ENCODE measurements at regions not wholly inside any gene's neighbourhood (a gene's known extent, or its start where the extent isn't known, plus 50 kb on each side); places are given as distances from the start of the nearest gene placed in this dataset.

DNA sequence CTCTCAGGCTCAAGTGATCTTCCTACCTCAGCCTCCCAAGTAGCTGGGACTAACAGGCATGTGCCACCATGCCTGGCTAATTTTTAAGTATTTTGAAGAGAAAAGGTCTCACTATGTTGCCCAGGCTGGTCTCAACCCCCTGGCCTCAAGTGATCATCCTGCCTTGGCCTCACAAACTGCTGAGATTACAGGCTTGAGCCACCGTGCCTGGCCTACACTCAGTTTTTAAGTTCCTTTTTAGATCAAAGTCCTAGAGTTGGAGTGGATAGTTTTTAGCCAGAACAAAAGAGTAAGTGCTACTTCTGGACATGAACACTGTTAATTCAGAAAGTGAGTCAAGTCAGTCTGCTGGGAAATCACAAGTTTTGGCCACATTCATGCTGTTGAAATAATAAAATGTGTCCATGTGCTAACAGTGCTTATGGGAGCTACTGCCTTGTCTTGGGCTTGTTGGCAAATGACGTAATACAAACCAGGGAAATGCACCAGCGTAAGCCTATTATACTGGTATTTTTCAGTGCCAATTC, 84.2 kb downstream of the NDUFS5 start:
- ChIA-PET CTCF (interaction anchor here (1.6 kb wide), 1 partner anchor 22 kb away, joined by 5 read pairs; no protein-coding TSS in a partner anchor), POLR2A (ENCODE audit: low non-redundant PET) (no interaction called here)
- H3K4me1 ChIP-seq (ENCODE audit: insufficient read depth, low read length, poor library complexity, severe bottlenecking): peaks cover 49% of the 10 kb centered on the region
- H3K36me3 ChIP-seq (ENCODE audit: insufficient read depth, low read length, poor library complexity, severe bottlenecking): no peaks in the 10 kb centered on the region
- DNase-seq (ENCODE audit: low spot score): peak; percentile 77
- no TSS peak for BruUV-seq (replicated peaks)
- H3K27me3 ChIP-seq (replicated peaks; ENCODE audit: insufficient read depth, low read depth, low read length, poor library complexity): no peaks in the 10 kb centered on the region
- H3K9me3 ChIP-seq (ENCODE audit: low read depth, low read length, poor library complexity, severe bottlenecking): no peaks in the 10 kb centered on the region
- peak overlapping the region; percentile 63 for H3K27ac ChIP-seq (ENCODE audit: low read depth, low read length, poor library complexity, severe bottlenecking)
- intact Hi-C loops (cut with micrococcal nuclease; ENCODE audit: unreplicated experiment): no loop called here
- TF ChIP-seq, protein P1, sequence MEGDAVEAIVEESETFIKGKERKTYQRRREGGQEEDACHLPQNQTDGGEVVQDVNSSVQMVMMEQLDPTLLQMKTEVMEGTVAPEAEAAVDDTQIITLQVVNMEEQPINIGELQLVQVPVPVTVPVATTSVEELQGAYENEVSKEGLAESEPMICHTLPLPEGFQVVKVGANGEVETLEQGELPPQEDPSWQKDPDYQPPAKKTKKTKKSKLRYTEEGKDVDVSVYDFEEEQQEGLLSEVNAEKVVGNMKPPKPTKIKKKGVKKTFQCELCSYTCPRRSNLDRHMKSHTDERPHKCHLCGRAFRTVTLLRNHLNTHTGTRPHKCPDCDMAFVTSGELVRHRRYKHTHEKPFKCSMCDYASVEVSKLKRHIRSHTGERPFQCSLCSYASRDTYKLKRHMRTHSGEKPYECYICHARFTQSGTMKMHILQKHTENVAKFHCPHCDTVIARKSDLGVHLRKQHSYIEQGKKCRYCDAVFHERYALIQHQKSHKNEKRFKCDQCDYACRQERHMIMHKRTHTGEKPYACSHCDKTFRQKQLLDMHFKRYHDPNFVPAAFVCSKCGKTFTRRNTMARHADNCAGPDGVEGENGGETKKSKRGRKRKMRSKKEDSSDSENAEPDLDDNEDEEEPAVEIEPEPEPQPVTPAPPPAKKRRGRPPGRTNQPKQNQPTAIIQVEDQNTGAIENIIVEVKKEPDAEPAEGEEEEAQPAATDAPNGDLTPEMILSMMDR (conservative IDR thresholded peaks at IDR 0.05; ENCODE audit: low read depth, low read length): no peak
- TF ChIP-seq EZH2 (IDR thresholded peaks at IDR 0.05; ENCODE audit: borderline replicate concordance, low read depth, low read length, poor library complexity, severe bottlenecking): no peak
- H3K4me3 ChIP-seq (ENCODE audit: low read depth, low read length, poor library complexity, severe bottlenecking): no peak overlapping the region

DNA sequence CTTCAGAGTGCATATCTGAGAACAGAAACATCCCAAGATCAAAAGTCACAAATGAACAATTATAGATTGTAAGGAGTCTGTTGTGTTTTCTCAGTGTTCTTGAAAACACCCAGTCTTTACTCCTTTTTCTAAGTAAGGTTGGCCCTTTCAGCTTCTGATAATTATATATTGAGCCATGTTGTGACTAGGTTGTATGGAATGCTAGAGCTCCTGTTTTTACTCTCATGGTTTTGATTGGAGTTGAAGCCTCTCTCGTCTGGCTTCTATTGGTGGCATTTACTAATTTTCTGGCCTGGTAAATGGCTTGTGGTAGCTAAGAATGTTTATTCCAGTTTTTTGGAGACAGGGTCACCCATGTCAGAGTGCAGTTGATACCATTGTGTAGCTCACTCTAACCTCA, 84.7 kb downstream of the NDUFS5 start:
- peak overlapping the region; percentile 63 for H3K27ac ChIP-seq (ENCODE audit: low read depth, low read length, poor library complexity, severe bottlenecking)
- H3K4me1 ChIP-seq (ENCODE audit: insufficient read depth, low read length, poor library complexity, severe bottlenecking): peaks cover 49% of the 10 kb centered on the region
- no peaks in the 10 kb centered on the region for H3K27me3 ChIP-seq (replicated peaks; ENCODE audit: insufficient read depth, low read depth, low read length, poor library complexity)
- no peak for DNase-seq (ENCODE audit: low spot score)
- H3K9me3 ChIP-seq (ENCODE audit: low read depth, low read length, poor library complexity, severe bottlenecking): no peaks in the 10 kb centered on the region
- H3K36me3 ChIP-seq (ENCODE audit: insufficient read depth, low read length, poor library complexity, severe bottlenecking): no peaks in the 10 kb centered on the region
- POLR2A ChIA-PET (ENCODE audit: low non-redundant PET): no interaction called here
- intact Hi-C loops (cut with micrococcal nuclease; ENCODE audit: unreplicated experiment): no loop called here
- CTCF ChIA-PET: interaction anchor here (1.6 kb wide), 1 partner anchor 22 kb away, joined by 5 read pairs; no protein-coding TSS in a partner anchor
- no peak overlapping the region for H3K4me3 ChIP-seq (ENCODE audit: low read depth, low read length, poor library complexity, severe bottlenecking)
- TF ChIP-seq, protein P1 (conservative IDR thresholded peaks at IDR 0.05; ENCODE audit: low read depth, low read length): no peak
- no peak for TF ChIP-seq EZH2 (IDR thresholded peaks at IDR 0.05; ENCODE audit: borderline replicate concordance, low read depth, low read length, poor library complexity, severe bottlenecking)
- no TSS peak for BruUV-seq (replicated peaks)

DNA sequence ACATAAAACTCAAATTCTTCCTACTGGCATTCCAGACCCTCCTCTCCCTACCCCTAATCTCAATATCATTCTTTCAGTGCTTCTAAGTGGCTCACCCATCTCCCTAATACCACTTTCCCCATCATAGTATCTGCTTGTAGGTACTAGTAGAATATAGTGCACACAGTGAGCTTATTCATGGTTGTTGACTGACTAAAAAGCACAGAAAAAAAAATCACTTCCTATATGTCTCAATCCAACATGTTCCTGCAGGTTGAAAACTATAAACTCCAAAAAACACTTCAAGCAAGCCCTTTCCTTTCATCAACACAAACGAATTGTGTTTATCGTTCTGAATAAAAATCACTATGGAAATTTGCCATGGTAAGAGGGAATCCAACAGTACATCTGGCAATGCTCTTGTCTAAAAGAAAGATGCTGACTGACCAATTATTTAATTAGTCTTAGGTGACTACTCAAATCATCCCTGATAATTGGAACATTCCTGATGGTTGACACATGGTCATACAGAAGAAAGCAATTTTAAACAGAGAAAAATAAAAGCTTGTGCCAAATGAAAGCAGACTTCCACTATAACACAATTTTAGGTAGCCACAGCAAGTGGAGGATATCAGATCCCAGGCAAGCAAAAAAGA, 87.1 kb downstream of the NDUFS5 start:
- TF ChIP-seq, protein P1 (conservative IDR thresholded peaks at IDR 0.05; ENCODE audit: low read depth, low read length): no peak
- TF ChIP-seq EZH2 (IDR thresholded peaks at IDR 0.05; ENCODE audit: borderline replicate concordance, low read depth, low read length, poor library complexity, severe bottlenecking): no peak
- BruUV-seq (replicated peaks): no TSS peak
- intact Hi-C loops (cut with micrococcal nuclease; ENCODE audit: unreplicated experiment): no loop called here

More for the DNA sequence above, 87.1 kb downstream of the NDUFS5 start:
- Histone ChIP-seq H3K4me3 (ENCODE audit: low read depth, low read length, poor library complexity, severe bottlenecking) (no peak overlapping the region), H3K9me3 (ENCODE audit: low read depth, low read length, poor library complexity, severe bottlenecking) (no peaks in the 10 kb centered on the region), H3K27ac (ENCODE audit: low read depth, low read length, poor library complexity, severe bottlenecking) (no peak overlapping the region), H3K4me1 (ENCODE audit: insufficient read depth, low read length, poor library complexity, severe bottlenecking) (peaks cover 34% of the 10 kb centered on the region), H3K36me3 (ENCODE audit: insufficient read depth, low read length, poor library complexity, severe bottlenecking) (no peaks in the 10 kb centered on the region), H3K27me3 (replicated peaks; ENCODE audit: insufficient read depth, low read depth, low read length, poor library complexity) (no peaks in the 10 kb centered on the region)
- ChIA-PET POLR2A (ENCODE audit: low non-redundant PET) (no interaction called here), CTCF (no interaction called here)
- no peak for DNase-seq (ENCODE audit: low spot score)
